PC-3 (cell line): ENCODE measurements at regions not wholly inside any gene's neighbourhood (a gene's known extent, or its start where the extent isn't known, plus 50 kb on each side); places are given as distances from the start of the nearest gene placed in this dataset.

Experiments
- ATAC-seq: fragments of 200-7000 bp; cut with Tn5 transposase; 2 replicates; pipeline ENCODE4 v1.9.1; 2020; ENCODE audit warnings: mild to moderate bottlenecking, moderate library complexity
- BruUV-seq: library from RNA; stranded (reverse); fragments of 400-500 nt; replicated peaks from 2 replicates; lab custom pipeline; 2021; lab: Mats Ljungman, UMichigan
- CTCF ChIA-PET: fragments of 300-600 bp; sonication (Branson Sonifier 250); formaldehyde crosslinking; loops from one replicate; lab custom pipeline; 2022; ENCODE audit warnings: antibody characterized with exemption; lab: Charles Lee
- POLR2A ChIA-PET: fragments of 300-600 bp; sonication (Branson Sonifier 250); formaldehyde crosslinking; loops from one replicate; lab custom pipeline; 2022; ENCODE audit warnings: antibody characterized with exemption; ENCODE audit not compliant: unreplicated experiment; lab: Charles Lee
- DNase-seq: peaks from one replicate; pipeline ENCODE4 v3.0.0-alpha.2; 2015
- H2AFZ ChIP-seq: fragments of 300-600 bp; sonication (generic); 2 replicates; pipeline ENCODE4 v1.6.0; 2016; ENCODE audit warnings: antibody characterized with exemption, low read length
- H3F3A ChIP-seq: fragments of 300-600 bp; sonication (generic); one replicate; pipeline ENCODE4 v1.6.0; 2017; ENCODE audit warnings: antibody characterized with exemption, low read length, control low read depth, mild to moderate bottlenecking; ENCODE audit not compliant: unreplicated experiment
- H3K27ac ChIP-seq: fragments of 300-600 bp; sonication (generic); 2 replicates; pipeline ENCODE4 v1.5.1; 2016; ENCODE audit warnings: mild to moderate bottlenecking, low read length
- H3K27me3 ChIP-seq: fragments of 300-600 bp; sonication (generic); 2 replicates; pipeline ENCODE4 v1.6.1; 2016; ENCODE audit warnings: low read length, mixed read lengths
- H3K36me3 ChIP-seq: fragments of 300-600 bp; sonication (generic); 2 replicates; pipeline ENCODE4 v1.6.1; 2016; ENCODE audit warnings: low read depth, mixed run types, low read length, mixed read lengths
- H3K4me1 ChIP-seq: fragments of 300-600 bp; sonication (generic); 2 replicates; pipeline ENCODE4 v1.5.1; 2016; ENCODE audit warnings: low read length; ENCODE audit not compliant: insufficient read depth
- H3K4me2 ChIP-seq: fragments of 300-600 bp; sonication (generic); 2 replicates; pipeline ENCODE4 v1.6.0; 2016; ENCODE audit warnings: low read length
- H3K4me3 ChIP-seq: fragments of 300-600 bp; sonication (generic); 2 replicates; pipeline ENCODE4 v1.5.1; 2016; ENCODE audit warnings: mild to moderate bottlenecking, low read length, mixed read lengths
- H3K79me2 ChIP-seq: fragments of 300-600 bp; sonication (generic); 2 replicates; pipeline ENCODE4 v1.6.1; 2017; ENCODE audit warnings: low read length, mixed read lengths
- H3K9ac ChIP-seq: fragments of 300-600 bp; sonication (generic); 2 replicates; pipeline ENCODE4 v1.6.0; 2016; ENCODE audit warnings: mild to moderate bottlenecking, low read length
- H3K9me2 ChIP-seq: fragments of 300-600 bp; sonication (generic); replicated peaks from 2 replicates; pipeline ENCODE4 v1.6.1; 2016; ENCODE audit warnings: mixed run types, low read length, mixed read lengths
- H3K9me3 ChIP-seq: fragments of 300-600 bp; sonication (generic); 2 replicates; pipeline ENCODE4 v1.6.1; 2016; ENCODE audit warnings: low read length, mixed read lengths
- H4K20me1 ChIP-seq: fragments of 300-600 bp; sonication (generic); 2 replicates; pipeline ENCODE4 v1.6.1; 2016; ENCODE audit warnings: low read length, mixed read lengths
- EZH2 ChIP-seq: fragments of 300-600 bp; sonication (generic); IDR thresholded peaks from one replicate; pipeline ENCODE4 v1.6.1; 2017; ENCODE audit warnings: antibody characterized with exemption, mild to moderate bottlenecking, low read length; ENCODE audit not compliant: unreplicated experiment
- EZH2phosphoT487 ChIP-seq: fragments of 300-600 bp; sonication (generic); IDR thresholded peaks from 2 replicates; pipeline ENCODE4 v1.6.1; 2018; ENCODE audit warnings: mild to moderate bottlenecking, antibody characterized with exemption, low read length, borderline replicate concordance
- intact Hi-C: fragments of 100-400 bp; cut with micrococcal nuclease; formaldehyde crosslinking; loops from 2 replicates; pipeline ENCODE4 v1.9.0; 2023
- TF ChIP-seq, protein P1 (sequence below): fragments of 300-600 bp; sonication (generic); conservative IDR thresholded peaks from 2 replicates; pipeline ENCODE4 v1.5.1; 2017; ENCODE audit warnings: antibody characterized with exemption, low read depth, mild to moderate bottlenecking, low read length

DNA sequence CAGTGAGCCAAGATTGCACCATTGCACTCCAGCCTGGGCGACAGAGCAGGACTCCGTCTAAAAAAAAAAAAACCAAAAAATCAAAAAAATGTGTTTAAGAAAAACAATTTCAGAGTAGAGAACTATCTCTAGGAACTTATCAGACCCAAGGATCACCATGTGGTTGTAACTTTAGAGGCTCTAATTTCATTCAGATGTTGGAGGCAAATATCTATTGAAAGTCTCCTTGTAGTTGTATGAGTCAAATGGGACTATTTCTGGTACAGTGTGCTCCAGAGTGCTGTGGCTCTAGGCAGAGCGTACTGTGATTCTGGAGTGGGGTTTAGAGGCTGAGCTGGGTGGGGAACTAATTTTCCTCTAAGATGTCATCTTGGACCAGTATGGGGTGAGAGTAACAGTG is 398.7 kb downstream of the SHQ1 start:
- Histone ChIP-seq H3K27ac (no peak overlapping the region), H3K9ac (no peak overlapping the region), H3K4me2 (no peak overlapping the region), H3K79me2 (peaks cover 22% of the 10 kb centered on the region), H4K20me1 (peaks cover 20% of the 10 kb centered on the region), H3K27me3 (no peaks in the 10 kb centered on the region), H3F3A (no peaks in the 10 kb centered on the region), H3K36me3 (no peaks in the 10 kb centered on the region), H3K4me1 (peaks cover 16% of the 10 kb centered on the region), H3K4me3 (no peak overlapping the region), H2AFZ (no peak overlapping the region), H3K9me2 (no peaks in the 10 kb centered on the region), H3K9me3 (no peaks in the 10 kb centered on the region)
- no peak for TF ChIP-seq EZH2
- TF ChIP-seq EZH2phosphoT487 = no peak
- TF ChIP-seq, protein P1, sequence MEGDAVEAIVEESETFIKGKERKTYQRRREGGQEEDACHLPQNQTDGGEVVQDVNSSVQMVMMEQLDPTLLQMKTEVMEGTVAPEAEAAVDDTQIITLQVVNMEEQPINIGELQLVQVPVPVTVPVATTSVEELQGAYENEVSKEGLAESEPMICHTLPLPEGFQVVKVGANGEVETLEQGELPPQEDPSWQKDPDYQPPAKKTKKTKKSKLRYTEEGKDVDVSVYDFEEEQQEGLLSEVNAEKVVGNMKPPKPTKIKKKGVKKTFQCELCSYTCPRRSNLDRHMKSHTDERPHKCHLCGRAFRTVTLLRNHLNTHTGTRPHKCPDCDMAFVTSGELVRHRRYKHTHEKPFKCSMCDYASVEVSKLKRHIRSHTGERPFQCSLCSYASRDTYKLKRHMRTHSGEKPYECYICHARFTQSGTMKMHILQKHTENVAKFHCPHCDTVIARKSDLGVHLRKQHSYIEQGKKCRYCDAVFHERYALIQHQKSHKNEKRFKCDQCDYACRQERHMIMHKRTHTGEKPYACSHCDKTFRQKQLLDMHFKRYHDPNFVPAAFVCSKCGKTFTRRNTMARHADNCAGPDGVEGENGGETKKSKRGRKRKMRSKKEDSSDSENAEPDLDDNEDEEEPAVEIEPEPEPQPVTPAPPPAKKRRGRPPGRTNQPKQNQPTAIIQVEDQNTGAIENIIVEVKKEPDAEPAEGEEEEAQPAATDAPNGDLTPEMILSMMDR = no peak
- intact Hi-C loops = loop anchor here (2.0 to 10.0 kb wide), 6 partner anchors 33 to 495 kb away; no protein-coding TSS in a partner anchor
- ChIA-PET CTCF (no interaction called here), POLR2A (no interaction called here)
- no peak for DNase-seq
- ATAC-seq = no peak
- no TSS peak for BruUV-seq

DNA sequence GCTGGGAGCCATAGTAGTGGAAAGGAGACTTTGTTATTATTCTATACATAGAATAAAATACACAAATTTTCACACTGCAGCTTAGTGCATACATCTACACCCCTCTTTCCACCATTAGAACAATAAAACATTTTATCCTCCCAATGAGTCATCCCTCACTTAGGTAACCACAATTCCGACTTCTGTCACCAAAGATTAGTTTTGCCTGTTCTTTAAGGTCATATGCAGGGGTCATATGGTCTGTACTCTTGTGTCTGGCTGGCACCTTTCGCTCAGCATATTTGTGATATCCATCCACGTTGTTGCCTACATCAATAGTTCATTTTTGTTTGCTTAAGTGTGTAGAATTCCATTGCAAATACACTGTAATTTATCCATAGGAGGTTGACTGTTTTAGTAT is 399.4 kb downstream of the SHQ1 start:
- Histone ChIP-seq H3K4me1 (peaks cover 21% of the 10 kb centered on the region), H3K36me3 (no peaks in the 10 kb centered on the region), H3K9me2 (no peaks in the 10 kb centered on the region), H3K9me3 (no peaks in the 10 kb centered on the region), H3K4me3 (no peak overlapping the region), H3K27me3 (no peaks in the 10 kb centered on the region), H4K20me1 (peaks cover 27% of the 10 kb centered on the region), H3F3A (no peaks in the 10 kb centered on the region), H3K4me2 (no peak overlapping the region), H2AFZ (no peak overlapping the region), H3K27ac (no peak overlapping the region), H3K79me2 (peaks cover 29% of the 10 kb centered on the region), H3K9ac (no peak overlapping the region)
- TF ChIP-seq EZH2phosphoT487 = no peak
- TF ChIP-seq, protein P1 = no peak
- no peak for TF ChIP-seq EZH2
- intact Hi-C loops = loop anchor here (2.0 to 10.0 kb wide), 6 partner anchors 34 to 494 kb away; no protein-coding TSS in a partner anchor
- POLR2A ChIA-PET = no interaction called here
- no TSS peak for BruUV-seq
- ATAC-seq (peak; percentile 14), DNase-seq (peak; percentile 64)
- CTCF ChIA-PET = no interaction called here

DNA sequence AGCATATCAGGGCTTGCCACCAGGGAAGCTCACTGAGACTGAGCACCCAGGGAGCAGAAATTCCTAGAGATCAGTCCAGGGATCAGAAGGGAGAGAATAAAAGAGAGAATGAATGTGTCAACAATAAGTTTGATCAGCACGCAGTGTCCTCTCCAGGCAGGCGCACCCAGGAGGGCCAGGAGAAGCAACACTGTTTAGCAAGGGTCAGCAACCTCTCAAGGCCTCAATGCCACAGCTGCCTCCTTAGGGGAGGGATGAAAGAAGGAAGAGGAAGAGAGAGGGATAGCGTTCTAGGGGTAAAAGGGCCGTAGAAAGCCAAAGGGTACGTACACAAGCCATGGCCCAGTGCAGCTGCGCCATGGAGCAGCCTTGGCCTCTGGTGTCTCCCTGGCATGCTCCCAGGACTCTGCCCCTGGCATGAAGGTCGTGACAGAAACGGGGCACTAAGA is 399.8 kb downstream of the SHQ1 start:
- peaks cover 32% of the 10 kb centered on the region for H4K20me1 ChIP-seq
- H3K4me3 ChIP-seq = no peak overlapping the region
- CTCF ChIA-PET = no interaction called here
- no peak overlapping the region for H2AFZ ChIP-seq
- no peaks in the 10 kb centered on the region for H3K9me3 ChIP-seq
- TF ChIP-seq, protein P1 = no peak
- TF ChIP-seq EZH2 (no peak), EZH2phosphoT487 (no peak)
- intact Hi-C loops = loop anchor here (2.0 to 10.0 kb wide), 6 partner anchors 34 to 494 kb away; no protein-coding TSS in a partner anchor
- no peak overlapping the region for H3K4me2 ChIP-seq
- no peak for DNase-seq
- H3K4me1 ChIP-seq = peaks cover 21% of the 10 kb centered on the region
- POLR2A ChIA-PET = no interaction called here
- H3K79me2 ChIP-seq = peaks cover 33% of the 10 kb centered on the region
- no peak overlapping the region for H3K27ac ChIP-seq
- no peak overlapping the region for H3K9ac ChIP-seq
- BruUV-seq = no TSS peak
- no peak for ATAC-seq
- no peaks in the 10 kb centered on the region for H3K27me3 ChIP-seq
- no peaks in the 10 kb centered on the region for H3K9me2 ChIP-seq
- no peaks in the 10 kb centered on the region for H3F3A ChIP-seq
- no peaks in the 10 kb centered on the region for H3K36me3 ChIP-seq
